ENCODE measurements at regions not wholly inside any gene's neighbourhood (a gene's known extent, or its start where the extent isn't known, plus 50 kb on each side); places are given as distances from the start of the nearest gene placed in this dataset.

DNA sequence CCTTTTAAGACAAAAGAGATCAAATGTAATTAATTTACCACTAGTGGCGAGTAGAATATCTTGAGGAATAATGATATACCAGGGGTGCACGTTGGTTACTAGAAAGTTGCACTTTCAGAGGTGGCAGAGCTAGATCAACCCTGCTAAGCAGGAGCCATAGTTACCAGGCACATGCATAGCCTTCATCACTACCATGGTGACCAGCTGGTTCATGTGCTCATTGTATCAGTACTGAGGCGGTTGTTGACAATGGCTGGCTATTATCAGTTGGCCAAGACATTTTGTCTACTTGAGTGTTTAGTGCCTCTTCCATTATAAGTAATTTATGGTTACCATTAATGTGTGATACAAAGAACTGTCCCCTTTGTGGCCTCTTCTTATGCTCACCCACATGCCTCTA is 201.2 kb downstream of the FGF10 start:
- Histone ChIP-seq H3K9me2 (ENCODE audit: insufficient read depth) (no peaks in the 10 kb centered on the region), H2AFZ (no peak overlapping the region), H3K36me3 (ENCODE audit: low read depth) (no peaks in the 10 kb centered on the region), H3K9me3 (ENCODE audit: insufficient read depth, low read depth) (no peaks in the 10 kb centered on the region), H4K20me1 (ENCODE audit: insufficient read depth) (no peaks in the 10 kb centered on the region), H3K4me3 (no peak overlapping the region), H3F3A (ENCODE audit: insufficient read depth, low read depth) (no peaks in the 10 kb centered on the region), H3K27ac (no peak overlapping the region), H3K4me2 (no peak overlapping the region), H3K4me1 (replicated peaks; ENCODE audit: insufficient read depth) (no peaks in the 10 kb centered on the region), H3K27me3 (ENCODE audit: insufficient read depth, low read depth) (no peaks in the 10 kb centered on the region), H3K79me2 (ENCODE audit: low read depth) (no peaks in the 10 kb centered on the region)
- POLR2A ChIA-PET (ENCODE audit: unreplicated experiment): no interaction called here
- CTCF ChIA-PET: no interaction called here
- intact Hi-C loops (cut with micrococcal nuclease; ENCODE audit: unreplicated experiment): no loop called here
- no peak for DNase-seq
- no peak for TF ChIP-seq CTCF (conservative IDR thresholded peaks at IDR 0.05)
- no peak for TF ChIP-seq EZH2 (IDR thresholded peaks at IDR 0.05; ENCODE audit: low read depth)
- BruUV-seq (replicated peaks): no TSS peak

- H3K4me3 ChIP-seq: no peak overlapping the region
- no peaks in the 10 kb centered on the region for H3K9me2 ChIP-seq (ENCODE audit: insufficient read depth)
- BruUV-seq (replicated peaks): no TSS peak
- POLR2A ChIA-PET (ENCODE audit: unreplicated experiment): no interaction called here
- no peaks in the 10 kb centered on the region for H3F3A ChIP-seq (ENCODE audit: insufficient read depth, low read depth)
- no peaks in the 10 kb centered on the region for H3K79me2 ChIP-seq (ENCODE audit: low read depth)
- H3K27ac ChIP-seq: no peak overlapping the region
- intact Hi-C loops (cut with micrococcal nuclease; ENCODE audit: unreplicated experiment): no loop called here
- no peaks in the 10 kb centered on the region for H3K27me3 ChIP-seq (ENCODE audit: insufficient read depth, low read depth)
- no peak overlapping the region for H2AFZ ChIP-seq
- CTCF ChIA-PET: no interaction called here
- H3K4me2 ChIP-seq: no peak overlapping the region
- DNase-seq: no peak
- H3K9me3 ChIP-seq (ENCODE audit: insufficient read depth, low read depth): no peaks in the 10 kb centered on the region
- no peaks in the 10 kb centered on the region for H3K36me3 ChIP-seq (ENCODE audit: low read depth)
- no peaks in the 10 kb centered on the region for H3K4me1 ChIP-seq (replicated peaks; ENCODE audit: insufficient read depth)
- H4K20me1 ChIP-seq (ENCODE audit: insufficient read depth): no peaks in the 10 kb centered on the region
- no peak for TF ChIP-seq CTCF (conservative IDR thresholded peaks at IDR 0.05)
- TF ChIP-seq EZH2 (IDR thresholded peaks at IDR 0.05; ENCODE audit: low read depth): no peak
Observed at GRCh38 chr5:44183753-44184152, 205.5 kb downstream of the FGF10 start.

DNA sequence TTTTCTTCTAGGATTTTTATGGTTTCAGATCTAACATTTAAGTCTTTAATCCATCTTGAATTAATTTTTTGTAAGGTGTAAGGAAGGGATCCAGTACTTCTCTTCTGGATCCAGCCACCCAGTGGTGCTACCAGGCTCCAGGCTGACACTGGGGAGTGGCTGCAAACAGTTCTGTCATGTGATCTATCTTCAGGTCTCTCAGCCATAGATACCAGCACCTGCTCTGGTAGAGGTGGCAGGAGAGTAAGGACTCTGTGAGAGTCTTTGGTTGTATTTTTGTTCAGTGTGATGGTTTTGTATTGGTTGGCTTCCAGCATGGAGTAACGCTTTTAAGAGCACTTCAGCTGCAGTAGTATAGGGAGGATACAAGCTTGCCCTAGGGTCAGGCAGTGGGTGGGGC is 205.9 kb downstream of the FGF10 start:
- Histone ChIP-seq H3K27me3 (ENCODE audit: insufficient read depth, low read depth) (no peaks in the 10 kb centered on the region), H3K36me3 (ENCODE audit: low read depth) (no peaks in the 10 kb centered on the region), H3K79me2 (ENCODE audit: low read depth) (no peaks in the 10 kb centered on the region), H3K4me3 (no peak overlapping the region), H3F3A (ENCODE audit: insufficient read depth, low read depth) (no peaks in the 10 kb centered on the region), H3K4me1 (replicated peaks; ENCODE audit: insufficient read depth) (no peaks in the 10 kb centered on the region), H3K9me2 (ENCODE audit: insufficient read depth) (no peaks in the 10 kb centered on the region), H3K4me2 (no peak overlapping the region), H4K20me1 (ENCODE audit: insufficient read depth) (no peaks in the 10 kb centered on the region), H3K27ac (no peak overlapping the region), H2AFZ (no peak overlapping the region), H3K9me3 (ENCODE audit: insufficient read depth, low read depth) (no peaks in the 10 kb centered on the region)
- DNase-seq: no peak
- no TSS peak for BruUV-seq (replicated peaks)
- CTCF ChIA-PET: no interaction called here
- POLR2A ChIA-PET (ENCODE audit: unreplicated experiment): no interaction called here
- TF ChIP-seq CTCF (conservative IDR thresholded peaks at IDR 0.05) (no peak), EZH2 (IDR thresholded peaks at IDR 0.05; ENCODE audit: low read depth) (no peak)
- intact Hi-C loops (cut with micrococcal nuclease; ENCODE audit: unreplicated experiment): no loop called here

Data from PC-9 (cell line).